ENCODE measurements at regions not wholly inside any gene's neighbourhood (a gene's known extent, or its start where the extent isn't known, plus 50 kb on each side); places are given as distances from the start of the nearest gene placed in this dataset.

GRCh38 chr13:21777813-21778212 lies 106.9 kb downstream of the FGF9 start:
- no peak for TF ChIP-seq POLR2A (IDR thresholded peaks at IDR 0.05)
- TF ChIP-seq CTCF (IDR thresholded peaks at IDR 0.05) = no peak
- no peak for TF ChIP-seq POLR2AphosphoS5 (IDR thresholded peaks at IDR 0.05)
- TF ChIP-seq EP300 (IDR thresholded peaks at IDR 0.05) = no peak
- no peak for DNase-seq
- Histone ChIP-seq H3K27ac (no peak overlapping the region), H3K27me3 (no peaks in the 10 kb centered on the region), H3K36me3 (no peaks in the 10 kb centered on the region), H3K9me3 (peaks cover 0 to 11% (median 0%) of the 10 kb centered on the region in 4 donors), H3K4me1 (no peaks in the 10 kb centered on the region), H3K4me3 (no peak overlapping the region)
- intact Hi-C loops (cut with DNase I; ENCODE audit: low total_unique reads) = no loop called here
- WGBS, 5 donors = 78 to 86% (median 80%) methylated on average over 3 of the region's 3 CpGs

DNA sequence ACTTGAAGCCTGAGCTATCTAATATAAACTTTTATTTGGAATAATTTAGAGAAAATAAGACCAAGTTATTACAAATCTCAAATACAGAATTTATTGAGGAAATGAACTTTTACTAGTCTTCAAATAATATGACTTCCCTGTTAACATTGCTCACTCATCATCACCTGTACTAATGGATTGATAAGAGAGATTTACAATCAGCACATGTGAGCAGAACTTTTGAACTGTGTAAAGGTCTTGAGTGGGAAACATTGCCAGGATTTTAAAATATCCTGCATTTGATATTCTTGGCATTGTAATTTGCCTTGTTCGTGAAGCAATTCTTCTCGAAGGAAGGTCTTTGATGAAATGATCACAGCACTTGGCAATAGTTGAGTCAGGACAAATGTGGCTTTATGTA lies 111.9 kb downstream of the FGF9 start:
- Histone ChIP-seq H3K4me3 (no peak overlapping the region), H3K27ac (no peak overlapping the region), H3K36me3 (no peaks in the 10 kb centered on the region), H3K9me3 (peaks cover 0 to 11% (median 0%) of the 10 kb centered on the region in 4 donors), H3K27me3 (no peaks in the 10 kb centered on the region), H3K4me1 (no peaks in the 10 kb centered on the region)
- no peak for DNase-seq
- 72 to 85% (median 76%) methylated on average over 2 of the region's 2 CpGs for WGBS, 5 donors
- TF ChIP-seq POLR2AphosphoS5 (IDR thresholded peaks at IDR 0.05) (no peak), EP300 (IDR thresholded peaks at IDR 0.05) (no peak), CTCF (IDR thresholded peaks at IDR 0.05) (no peak), POLR2A (IDR thresholded peaks at IDR 0.05) (no peak)
- intact Hi-C loops (cut with DNase I; ENCODE audit: low total_unique reads) = no loop called here

GRCh38 chr13:21785990-21786389 lies 115.1 kb downstream of the FGF9 start:
- DNase-seq = no peak
- intact Hi-C loops (cut with DNase I; ENCODE audit: low total_unique reads) = no loop called here
- Histone ChIP-seq H3K27me3 (no peaks in the 10 kb centered on the region), H3K27ac (no peak overlapping the region), H3K4me3 (no peak overlapping the region), H3K36me3 (no peaks in the 10 kb centered on the region), H3K4me1 (no peaks in the 10 kb centered on the region), H3K9me3 (no peaks in the 10 kb centered on the region)
- no peak for TF ChIP-seq POLR2AphosphoS5 (IDR thresholded peaks at IDR 0.05)
- TF ChIP-seq CTCF (IDR thresholded peaks at IDR 0.05) = no peak
- no peak for TF ChIP-seq EP300 (IDR thresholded peaks at IDR 0.05)
- no peak for TF ChIP-seq POLR2A (IDR thresholded peaks at IDR 0.05)
- WGBS, 5 donors = 90 to 98% (median 91%) methylated on average over 2 of the region's 2 CpGs

DNA sequence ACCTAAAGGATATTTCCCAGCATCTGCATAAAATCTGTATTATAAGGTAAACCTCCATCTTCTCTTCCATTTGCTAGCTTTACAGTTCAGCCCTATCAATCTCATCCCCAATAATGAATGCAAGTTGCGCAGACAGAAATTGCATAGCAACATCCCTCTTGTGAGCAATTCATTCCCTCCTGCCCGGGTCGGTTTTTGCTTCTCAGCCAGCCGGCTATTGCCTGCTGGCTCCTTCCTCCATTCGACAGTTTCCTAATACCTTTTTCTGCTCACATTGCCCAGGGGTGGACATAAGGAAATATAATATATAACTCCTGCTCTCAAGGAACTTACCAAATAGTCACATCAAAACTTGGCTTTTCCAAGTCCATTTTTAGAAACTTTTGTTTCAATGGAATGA lies 125.2 kb downstream of the FGF9 start:
- intact Hi-C loops (cut with DNase I; ENCODE audit: low total_unique reads) = no loop called here
- no peak for TF ChIP-seq EP300 (IDR thresholded peaks at IDR 0.05)
- TF ChIP-seq POLR2A (IDR thresholded peaks at IDR 0.05) = no peak
- TF ChIP-seq CTCF (IDR thresholded peaks at IDR 0.05) = no peak
- no peak for TF ChIP-seq POLR2AphosphoS5 (IDR thresholded peaks at IDR 0.05)
- Histone ChIP-seq H3K36me3 (no peaks in the 10 kb centered on the region), H3K27ac (no peak overlapping the region), H3K4me3 (no peak overlapping the region), H3K27me3 (no peaks in the 10 kb centered on the region), H3K9me3 (no peaks in the 10 kb centered on the region), H3K4me1 (no peaks in the 10 kb centered on the region)
- no peak for DNase-seq
- WGBS, 5 donors = 71 to 89% (median 81%) methylated on average over 5 of the region's 5 CpGs
